Right lobe of liver (tissue), 6 donors: ENCODE measurements at regions not wholly inside any gene's neighbourhood (a gene's known extent, or its start where the extent isn't known, plus 50 kb on each side); places are given as distances from the start of the nearest gene placed in this dataset.

Source experiments
- ATAC-seq, 4 donors: fragments of 200-7000 bp; cut with Tn5 transposase; one replicate each; pipeline ENCODE4 v1.9.1; 2020; ENCODE audit warnings: mild to moderate bottlenecking in 4 of 4, moderate library complexity in 4 of 4
- DNase-seq, 3 donors: peaks; one replicate each; pipeline ENCODE4 v3.0.0-alpha.2; 2020
- H3K27ac ChIP-seq, 3 donors: fragments of 200-600 bp; one replicate each; pipeline ENCODE4 v1.8.0; 2022
- H3K27me3 ChIP-seq, 2 donors: fragments of 200-600 bp; one replicate each; pipeline ENCODE4 v1.8.0; 2022
- H3K36me3 ChIP-seq, 4 donors: fragments of 200-600 bp; sonication (generic) in 1 of 4; one replicate each; pipeline versions ENCODE4 v1.5.1 to v1.8.0; 2017 to 2022; ENCODE audit warnings: control low read depth in 1 of 4
- H3K4me1 ChIP-seq, 4 donors: fragments of 200-600 bp; sonication (generic) in 1 of 4; one replicate each; pipeline versions ENCODE4 v1.5.1 to v1.8.0; 2017 to 2022; ENCODE audit warnings: control low read depth in 1 of 4
- H3K4me3 ChIP-seq, 3 donors: fragments of 200-600 bp; one replicate each; pipeline ENCODE4 v1.8.0; 2022
- H3K9me3 ChIP-seq, 4 donors: fragments of 200-600 bp; sonication (generic) in 1 of 4; one replicate each; pipeline versions ENCODE4 v1.5.1 to v1.8.0; 2017 to 2022; ENCODE audit warnings: control low read depth in 1 of 4
- CTCF ChIP-seq, 4 donors: fragments of 200-600 bp in 3 of 4; fragments of 450-650 bp in 1 of 4; IDR thresholded peaks; one replicate each; pipeline versions ENCODE4 v1.5.1 to v1.8.0; 2016 to 2022; ENCODE audit warnings: antibody characterized with exemption in 4 of 4, mild to moderate bottlenecking in 2 of 4
- POLR2A ChIP-seq: fragments of 450-650 bp; IDR thresholded peaks from one replicate; pipeline ENCODE4 v1.6.1; 2017; ENCODE audit warnings: antibody characterized with exemption, mild to moderate bottlenecking
- WGBS: methylation state at CpG from one replicate; pipeline ENCODE4 v1.1.6; 2018; ENCODE audit warnings: low coverage, low lambda C conversion rate; ENCODE audit not compliant: insufficient coverage; ENCODE audit errors: missing lambda C conversion rate; 5-methylcytosine and 5-hydroxymethylcytosine counted together
- intact Hi-C, 2 donors: fragments of 100-400 bp; cut with DNase I; formaldehyde crosslinking; loops; one replicate each; pipeline versions ENCODE4 v1.11.2 to v1.14.1; 2022
- donor health status: DM: no; HTN: yes; CAD: no.
- donor health status: DM: no; HTN: no; CAD: no.
- donor health status: DM: no; HTN: no; CAD: no.
- donor health status: DM: no; HTN: yes; CAD: no.
- donor health status: DM: no; HTN: yes; CAD: no.

- no peak overlapping the region for H3K27ac ChIP-seq
- WGBS: 89% methylated on average over 1 of the region's 1 CpG
- no peaks in the 10 kb centered on the region for H3K9me3 ChIP-seq
- H3K36me3 ChIP-seq: no peaks in the 10 kb centered on the region
- ATAC-seq: peak in 1 of 4 donors; percentile 36
- no peak overlapping the region for H3K4me3 ChIP-seq
- no peaks in the 10 kb centered on the region for H3K4me1 ChIP-seq
- H3K27me3 ChIP-seq: no peaks in the 10 kb centered on the region
- TF ChIP-seq CTCF (IDR thresholded peaks at IDR 0.05) (no peak), POLR2A (no peak)
- no peak for DNase-seq
- intact Hi-C loops: no loop called here
Measured at GRCh38 chr9:71506821-71507220, 261.5 kb downstream of the CEMIP2 start.

GRCh38 chr9:71504636-71505035 is 263.7 kb downstream of the CEMIP2 start:
- TF ChIP-seq POLR2A (no peak), CTCF (IDR thresholded peaks at IDR 0.05) (no peak)
- WGBS: 27% methylated on average over 1 of the region's 3 CpGs
- Histone ChIP-seq H3K4me1 (no peaks in the 10 kb centered on the region), H3K27ac (no peak overlapping the region), H3K27me3 (no peaks in the 10 kb centered on the region), H3K9me3 (no peaks in the 10 kb centered on the region), H3K4me3 (no peak overlapping the region), H3K36me3 (no peaks in the 10 kb centered on the region)
- DNase-seq (no peak), ATAC-seq (no peak)
- intact Hi-C loops: no loop called here

GRCh38 chr9:71498691-71499090 is 269.6 kb downstream of the CEMIP2 start:
- H3K4me3 ChIP-seq: no peak overlapping the region
- no peaks in the 10 kb centered on the region for H3K9me3 ChIP-seq
- TF ChIP-seq POLR2A (no peak), CTCF (IDR thresholded peaks at IDR 0.05) (no peak)
- no peak for DNase-seq
- no peak for ATAC-seq
- H3K4me1 ChIP-seq: no peaks in the 10 kb centered on the region
- no peak overlapping the region for H3K27ac ChIP-seq
- peaks cover 0 to 5% of the 10 kb centered on the region in 2 donors for H3K27me3 ChIP-seq
- H3K36me3 ChIP-seq: no peaks in the 10 kb centered on the region
- intact Hi-C loops: no loop called here
- WGBS: no CpG with 5 or more reads among the region's 1 CpG

GRCh38 chr9:71490810-71491209 is 277.5 kb downstream of the CEMIP2 start:
- Histone ChIP-seq H3K27ac (no peak overlapping the region), H3K27me3 (peaks cover 0 to 5% of the 10 kb centered on the region in 2 donors), H3K9me3 (no peaks in the 10 kb centered on the region), H3K36me3 (no peaks in the 10 kb centered on the region), H3K4me3 (no peak overlapping the region), H3K4me1 (no peaks in the 10 kb centered on the region)
- WGBS: 17% methylated on average over 2 of the region's 2 CpGs
- TF ChIP-seq POLR2A (no peak), CTCF (IDR thresholded peaks at IDR 0.05) (peak; percentile 31 to 54 (median 43))
- ATAC-seq (peak; percentile 57 to 71 (median 63)), DNase-seq (no peak)
- intact Hi-C loops: no loop called here

- DNase-seq: no peak
Measured at GRCh38 chr9:71487061-71487460, 281.3 kb downstream of the CEMIP2 start.

More at GRCh38 chr9:71487061-71487460, 281.3 kb downstream of the CEMIP2 start:
- H3K9me3 ChIP-seq: no peaks in the 10 kb centered on the region
- H3K4me1 ChIP-seq: no peaks in the 10 kb centered on the region
- no peaks in the 10 kb centered on the region for H3K27me3 ChIP-seq
- H3K27ac ChIP-seq: no peak overlapping the region
- intact Hi-C loops: no loop called here
- H3K36me3 ChIP-seq: no peaks in the 10 kb centered on the region
- 53% methylated on average over 4 of the region's 6 CpGs for WGBS
- no peak for ATAC-seq
- TF ChIP-seq POLR2A (no peak), CTCF (IDR thresholded peaks at IDR 0.05) (no peak)
- no peak overlapping the region for H3K4me3 ChIP-seq
